ENCODE measurements at regions not wholly inside any gene's neighbourhood (a gene's known extent, or its start where the extent isn't known, plus 50 kb on each side); places are given as distances from the start of the nearest gene placed in this dataset.

- Histone ChIP-seq H2AK5ac (ENCODE audit: low read length) (no peak overlapping the region), H3K18ac (ENCODE audit: low read length) (no peak overlapping the region), H2BK120ac (ENCODE audit: low read depth, low read length) (no peak overlapping the region), H3K4me1 (ENCODE audit: control insufficient read depth, low read depth, low read length) (no peaks in the 10 kb centered on the region), H2BK15ac (replicated peaks; ENCODE audit: low read depth) (no peak overlapping the region), H3K27me3 (ENCODE audit: insufficient read depth, low read length, poor library complexity) (no peaks in the 10 kb centered on the region), H4K8ac (ENCODE audit: low read depth, low read length) (no peak overlapping the region), H3K4ac (ENCODE audit: low read depth, low read length) (no peak overlapping the region), H3K27ac (ENCODE audit: low read depth, low read length) (no peak overlapping the region), H3K36me3 (ENCODE audit: control insufficient read depth, insufficient read depth, low read length) (no peaks in the 10 kb centered on the region), H4K5ac (ENCODE audit: low read length) (no peak overlapping the region), H3K79me2 (ENCODE audit: control insufficient read depth, insufficient read depth, low read length) (no peaks in the 10 kb centered on the region), H3K23ac (ENCODE audit: low read length) (no peak overlapping the region), H3K4me2 (ENCODE audit: low read length) (no peak overlapping the region), H3K9ac (ENCODE audit: low read length) (no peak overlapping the region), H2BK5ac (ENCODE audit: low read length) (no peak overlapping the region), H3K4me3 (ENCODE audit: low read length) (no peak overlapping the region), H3K56ac (ENCODE audit: low read length) (no peak overlapping the region), H3K79me1 (ENCODE audit: low read length) (no peaks in the 10 kb centered on the region)
- DNase-seq = no peak
- WGBS (ENCODE audit: extremely low coverage, insufficient coverage, low lambda C conversion rate) = no CpG with 5 or more reads among the region's 1 CpG
These were observed 367.6 kb downstream of the TXNL1 start for GRCh38 chr18:56270671-56271250.

DNA sequence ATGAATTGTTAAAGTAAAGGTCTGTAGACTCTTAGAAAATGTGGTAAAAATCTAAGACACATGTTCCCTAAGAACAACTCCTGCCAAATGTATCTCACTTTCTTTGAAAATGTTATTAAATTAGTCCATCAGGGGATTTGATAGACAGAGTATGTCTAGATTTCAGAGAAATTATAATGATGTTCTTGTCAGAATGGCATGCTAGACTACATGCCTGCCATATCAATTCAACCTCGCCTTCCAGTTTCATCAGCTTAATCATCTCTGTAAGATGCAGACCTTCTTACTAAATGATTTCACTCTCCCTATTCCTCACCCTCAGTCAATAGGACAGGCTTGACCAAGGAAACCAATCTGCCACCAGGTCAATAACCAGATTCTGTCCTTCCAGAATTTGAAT lies 368.4 kb downstream of the TXNL1 start:
- Histone ChIP-seq H3K27ac (ENCODE audit: low read depth, low read length) (no peak overlapping the region), H3K27me3 (ENCODE audit: insufficient read depth, low read length, poor library complexity) (no peaks in the 10 kb centered on the region), H3K9ac (ENCODE audit: low read length) (no peak overlapping the region), H3K4me3 (ENCODE audit: low read length) (no peak overlapping the region), H4K5ac (ENCODE audit: low read length) (no peak overlapping the region), H3K23ac (ENCODE audit: low read length) (no peak overlapping the region), H3K79me1 (ENCODE audit: low read length) (no peaks in the 10 kb centered on the region), H4K8ac (ENCODE audit: low read depth, low read length) (no peak overlapping the region), H3K79me2 (ENCODE audit: control insufficient read depth, insufficient read depth, low read length) (no peaks in the 10 kb centered on the region), H3K56ac (ENCODE audit: low read length) (no peak overlapping the region), H2AK5ac (ENCODE audit: low read length) (no peak overlapping the region), H3K4ac (ENCODE audit: low read depth, low read length) (no peak overlapping the region), H3K18ac (ENCODE audit: low read length) (no peak overlapping the region), H2BK15ac (replicated peaks; ENCODE audit: low read depth) (no peak overlapping the region), H2BK5ac (ENCODE audit: low read length) (no peak overlapping the region), H2BK120ac (ENCODE audit: low read depth, low read length) (no peak overlapping the region), H3K36me3 (ENCODE audit: control insufficient read depth, insufficient read depth, low read length) (no peaks in the 10 kb centered on the region), H3K4me1 (ENCODE audit: control insufficient read depth, low read depth, low read length) (no peaks in the 10 kb centered on the region), H3K4me2 (ENCODE audit: low read length) (no peak overlapping the region)
- DNase-seq = no peak
- WGBS (ENCODE audit: extremely low coverage, insufficient coverage, low lambda C conversion rate) = no CpG with 5 or more reads among the region's 1 CpG

GRCh38 chr18:56268952-56269351 lies 369.4 kb downstream of the TXNL1 start:
- Histone ChIP-seq H3K56ac (ENCODE audit: low read length) (no peak overlapping the region), H3K4me1 (ENCODE audit: control insufficient read depth, low read depth, low read length) (no peaks in the 10 kb centered on the region), H3K27me3 (ENCODE audit: insufficient read depth, low read length, poor library complexity) (no peaks in the 10 kb centered on the region), H3K79me2 (ENCODE audit: control insufficient read depth, insufficient read depth, low read length) (no peaks in the 10 kb centered on the region), H2BK120ac (ENCODE audit: low read depth, low read length) (no peak overlapping the region), H2BK15ac (replicated peaks; ENCODE audit: low read depth) (no peak overlapping the region), H3K4me2 (ENCODE audit: low read length) (no peak overlapping the region), H3K4me3 (ENCODE audit: low read length) (no peak overlapping the region), H3K18ac (ENCODE audit: low read length) (no peak overlapping the region), H3K23ac (ENCODE audit: low read length) (no peak overlapping the region), H3K27ac (ENCODE audit: low read depth, low read length) (no peak overlapping the region), H4K5ac (ENCODE audit: low read length) (no peak overlapping the region), H3K36me3 (ENCODE audit: control insufficient read depth, insufficient read depth, low read length) (no peaks in the 10 kb centered on the region), H2AK5ac (ENCODE audit: low read length) (no peak overlapping the region), H2BK5ac (ENCODE audit: low read length) (no peak overlapping the region), H3K9ac (ENCODE audit: low read length) (no peak overlapping the region), H4K8ac (ENCODE audit: low read depth, low read length) (no peak overlapping the region), H3K79me1 (ENCODE audit: low read length) (no peaks in the 10 kb centered on the region), H3K4ac (ENCODE audit: low read depth, low read length) (no peak overlapping the region)
- no CpG with 5 or more reads among the region's 1 CpG for WGBS (ENCODE audit: extremely low coverage, insufficient coverage, low lambda C conversion rate)
- no peak for DNase-seq

DNA sequence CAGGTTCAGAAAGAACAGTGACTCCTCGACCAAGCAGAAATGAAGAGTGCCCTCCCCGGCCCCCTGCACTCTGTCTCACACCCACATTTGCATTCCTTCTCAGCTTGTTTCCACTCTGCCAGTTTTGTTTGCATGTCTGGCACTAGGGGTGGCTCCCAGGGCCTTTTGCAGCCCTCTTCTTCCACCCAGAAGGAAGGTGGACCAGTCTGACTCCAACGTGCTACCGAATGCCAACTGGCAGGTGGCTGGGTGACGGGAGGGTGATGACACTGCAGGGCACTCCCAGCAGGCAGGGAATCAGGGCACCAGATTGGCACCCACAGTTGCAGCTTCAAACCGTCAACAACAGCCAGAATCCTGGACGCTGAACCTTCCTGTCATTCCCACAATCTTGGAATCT lies 371.1 kb downstream of the TXNL1 start:
- H3K18ac ChIP-seq (ENCODE audit: low read length) = no peak overlapping the region
- no peak for DNase-seq

GRCh38 chr18:56258178-56258577 lies 380.2 kb downstream of the TXNL1 start:
- Histone ChIP-seq H3K4ac (ENCODE audit: low read depth, low read length) (no peak overlapping the region), H2AK5ac (ENCODE audit: low read length) (no peak overlapping the region), H3K4me3 (ENCODE audit: low read length) (no peak overlapping the region), H3K9ac (ENCODE audit: low read length) (no peak overlapping the region), H4K5ac (ENCODE audit: low read length) (no peak overlapping the region), H3K56ac (ENCODE audit: low read length) (no peak overlapping the region), H3K27me3 (ENCODE audit: insufficient read depth, low read length, poor library complexity) (no peaks in the 10 kb centered on the region), H3K36me3 (ENCODE audit: control insufficient read depth, insufficient read depth, low read length) (no peaks in the 10 kb centered on the region), H3K4me2 (ENCODE audit: low read length) (no peak overlapping the region), H3K79me2 (ENCODE audit: control insufficient read depth, insufficient read depth, low read length) (no peaks in the 10 kb centered on the region), H2BK15ac (replicated peaks; ENCODE audit: low read depth) (no peak overlapping the region), H3K79me1 (ENCODE audit: low read length) (no peaks in the 10 kb centered on the region), H2BK120ac (ENCODE audit: low read depth, low read length) (no peak overlapping the region), H3K23ac (ENCODE audit: low read length) (no peak overlapping the region), H3K4me1 (ENCODE audit: control insufficient read depth, low read depth, low read length) (no peaks in the 10 kb centered on the region), H3K27ac (ENCODE audit: low read depth, low read length) (no peak overlapping the region), H3K18ac (ENCODE audit: low read length) (no peak overlapping the region), H4K8ac (ENCODE audit: low read depth, low read length) (no peak overlapping the region), H2BK5ac (ENCODE audit: low read length) (no peak overlapping the region)
- DNase-seq = no peak
- 100% methylated on average over 1 of the region's 3 CpGs for WGBS (ENCODE audit: extremely low coverage, insufficient coverage, low lambda C conversion rate)

More for the DNA sequence above, 371.1 kb downstream of the TXNL1 start:
- no peak overlapping the region for H2BK120ac ChIP-seq (ENCODE audit: low read depth, low read length)
- no peak overlapping the region for H3K4ac ChIP-seq (ENCODE audit: low read depth, low read length)
- H3K4me3 ChIP-seq (ENCODE audit: low read length) = no peak overlapping the region
- no peaks in the 10 kb centered on the region for H3K79me1 ChIP-seq (ENCODE audit: low read length)
- H3K79me2 ChIP-seq (ENCODE audit: control insufficient read depth, insufficient read depth, low read length) = no peaks in the 10 kb centered on the region
- H4K8ac ChIP-seq (ENCODE audit: low read depth, low read length) = no peak overlapping the region
- H3K36me3 ChIP-seq (ENCODE audit: control insufficient read depth, insufficient read depth, low read length) = no peaks in the 10 kb centered on the region
- no peak overlapping the region for H4K5ac ChIP-seq (ENCODE audit: low read length)
- H3K9ac ChIP-seq (ENCODE audit: low read length) = no peak overlapping the region
- no peak overlapping the region for H3K4me2 ChIP-seq (ENCODE audit: low read length)
- no CpG with 5 or more reads among the region's 7 CpGs for WGBS (ENCODE audit: extremely low coverage, insufficient coverage, low lambda C conversion rate)
- no peak overlapping the region for H2BK15ac ChIP-seq (replicated peaks; ENCODE audit: low read depth)
- no peak overlapping the region for H2AK5ac ChIP-seq (ENCODE audit: low read length)
- H3K23ac ChIP-seq (ENCODE audit: low read length) = no peak overlapping the region
- no peaks in the 10 kb centered on the region for H3K27me3 ChIP-seq (ENCODE audit: insufficient read depth, low read length, poor library complexity)
- no peak overlapping the region for H3K56ac ChIP-seq (ENCODE audit: low read length)
- H3K27ac ChIP-seq (ENCODE audit: low read depth, low read length) = no peak overlapping the region
- H3K4me1 ChIP-seq (ENCODE audit: control insufficient read depth, low read depth, low read length) = no peaks in the 10 kb centered on the region
- no peak overlapping the region for H2BK5ac ChIP-seq (ENCODE audit: low read length)

GRCh38 chr18:56257205-56257604 lies 381.2 kb downstream of the TXNL1 start:
- no peak overlapping the region for H4K8ac ChIP-seq (ENCODE audit: low read depth, low read length)
- H3K79me2 ChIP-seq (ENCODE audit: control insufficient read depth, insufficient read depth, low read length) = no peaks in the 10 kb centered on the region
- H2BK5ac ChIP-seq (ENCODE audit: low read length) = no peak overlapping the region
- no peak overlapping the region for H2BK15ac ChIP-seq (replicated peaks; ENCODE audit: low read depth)
- WGBS (ENCODE audit: extremely low coverage, insufficient coverage, low lambda C conversion rate) = no CpG with 5 or more reads among the region's 4 CpGs
- no peaks in the 10 kb centered on the region for H3K4me1 ChIP-seq (ENCODE audit: control insufficient read depth, low read depth, low read length)
- no peaks in the 10 kb centered on the region for H3K27me3 ChIP-seq (ENCODE audit: insufficient read depth, low read length, poor library complexity)
- no peak overlapping the region for H3K4me3 ChIP-seq (ENCODE audit: low read length)
- H3K79me1 ChIP-seq (ENCODE audit: low read length) = no peaks in the 10 kb centered on the region
- no peak overlapping the region for H3K4me2 ChIP-seq (ENCODE audit: low read length)
- no peak overlapping the region for H3K9ac ChIP-seq (ENCODE audit: low read length)
- H3K56ac ChIP-seq (ENCODE audit: low read length) = no peak overlapping the region
- no peak overlapping the region for H3K27ac ChIP-seq (ENCODE audit: low read depth, low read length)
- H3K4ac ChIP-seq (ENCODE audit: low read depth, low read length) = no peak overlapping the region
- no peak overlapping the region for H3K23ac ChIP-seq (ENCODE audit: low read length)
- H2AK5ac ChIP-seq (ENCODE audit: low read length) = no peak overlapping the region
- no peak for DNase-seq
- H3K36me3 ChIP-seq (ENCODE audit: control insufficient read depth, insufficient read depth, low read length) = no peaks in the 10 kb centered on the region
- H4K5ac ChIP-seq (ENCODE audit: low read length) = no peak overlapping the region
- no peak overlapping the region for H2BK120ac ChIP-seq (ENCODE audit: low read depth, low read length)
- H3K18ac ChIP-seq (ENCODE audit: low read length) = no peak overlapping the region
